Activated naive CD4-positive, alpha-beta T cell treated with anti-CD3 and anti-CD28 coated beads, Interleukin-2, amount 50 U/mL, for 24 hours (primary cell): ENCODE measurements at regions not wholly inside any gene's neighbourhood (a gene's known extent, or its start where the extent isn't known, plus 50 kb on each side); places are given as distances from the start of the nearest gene placed in this dataset.
"Not testable (repeated sequence)": the region's sequence is repeated elsewhere in the genome, so short reads cannot be mapped to it uniquely, and the experiment has no call there.

Experiments used
- H3K27ac Mint-ChIP-seq: one replicate; pipeline ENCODE4 v1.8.0; 2021; ENCODE audit warnings: mild to moderate bottlenecking, mixed read lengths
- H3K27me3 Mint-ChIP-seq: one replicate; pipeline ENCODE4 v1.8.0; 2021; ENCODE audit warnings: mixed read lengths
- H3K36me3 Mint-ChIP-seq: one replicate; pipeline ENCODE4 v1.8.0; 2021; ENCODE audit warnings: mixed read lengths
- H3K4me1 Mint-ChIP-seq: one replicate; pipeline ENCODE4 v1.8.0; 2021; ENCODE audit warnings: mixed read lengths
- H3K4me3 Mint-ChIP-seq: one replicate; pipeline ENCODE4 v1.8.0; 2021; ENCODE audit warnings: mild to moderate bottlenecking, mixed read lengths
- H3K9me3 Mint-ChIP-seq: one replicate; pipeline ENCODE4 v1.8.0; 2021; ENCODE audit warnings: mixed read lengths

DNA sequence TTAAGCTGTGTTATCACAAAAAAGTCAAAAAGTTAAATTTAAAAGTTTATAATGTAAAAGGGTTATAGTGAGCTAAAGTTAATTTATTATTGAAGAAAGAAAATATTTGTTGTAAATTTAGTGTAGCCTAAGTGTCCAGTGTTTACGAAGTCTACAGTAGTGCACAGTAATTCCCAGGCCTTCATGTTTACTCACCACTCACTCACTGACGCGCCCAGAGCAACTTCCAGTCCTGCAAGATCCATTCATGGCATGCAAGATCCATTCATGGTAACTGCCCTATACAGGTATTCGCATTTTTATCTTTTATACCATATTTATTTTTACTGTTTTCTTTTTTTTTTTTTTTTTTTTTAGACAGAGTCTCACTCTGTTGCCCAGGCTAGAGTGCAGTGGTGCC, 69.5 kb downstream of the TPRA1 start:
- Mint-ChIP-seq H3K4me3 (no peak overlapping the region), H3K36me3 (no peaks in the 10 kb centered on the region), H3K27ac (no peak overlapping the region), H3K4me1 (no peaks in the 10 kb centered on the region), H3K9me3 (no peaks in the 10 kb centered on the region), H3K27me3 (peaks cover 9% of the 10 kb centered on the region)

DNA sequence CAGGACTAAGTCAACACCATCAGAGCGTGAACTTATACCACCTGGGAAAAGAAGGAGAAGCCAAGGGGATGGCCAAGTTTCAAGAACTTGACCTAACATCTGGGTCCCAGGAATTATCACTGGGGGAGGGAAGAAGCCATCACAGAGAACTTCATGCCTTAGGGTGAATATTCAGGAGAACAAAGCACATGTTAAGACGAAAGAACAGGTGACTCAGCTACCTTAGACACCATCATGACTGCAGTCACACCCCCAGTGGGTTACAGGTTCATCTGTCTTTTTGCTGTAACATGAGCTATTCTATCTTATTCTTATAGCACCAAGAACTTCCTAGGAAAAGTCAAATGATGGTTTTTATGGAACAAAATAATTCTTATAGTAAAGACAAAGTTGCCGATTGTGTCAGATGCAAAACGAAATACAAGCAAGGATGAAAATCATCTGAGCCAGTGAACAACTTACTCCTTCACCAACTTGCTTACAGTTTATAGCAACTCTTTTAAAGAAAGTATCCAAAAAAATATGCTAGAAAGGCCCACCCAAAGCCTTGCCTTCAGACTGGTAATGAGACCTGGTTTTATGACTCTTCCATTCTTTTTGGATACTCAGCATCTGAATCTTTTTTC, 72.0 kb downstream of the TPRA1 start:
- H3K4me1 Mint-ChIP-seq, result no peaks in the 10 kb centered on the region
- H3K27ac Mint-ChIP-seq, result no peak overlapping the region
- H3K36me3 Mint-ChIP-seq, result no peaks in the 10 kb centered on the region
- H3K4me3 Mint-ChIP-seq, result no peak overlapping the region
- no peaks in the 10 kb centered on the region for H3K9me3 Mint-ChIP-seq
- peaks cover 6% of the 10 kb centered on the region for H3K27me3 Mint-ChIP-seq

DNA sequence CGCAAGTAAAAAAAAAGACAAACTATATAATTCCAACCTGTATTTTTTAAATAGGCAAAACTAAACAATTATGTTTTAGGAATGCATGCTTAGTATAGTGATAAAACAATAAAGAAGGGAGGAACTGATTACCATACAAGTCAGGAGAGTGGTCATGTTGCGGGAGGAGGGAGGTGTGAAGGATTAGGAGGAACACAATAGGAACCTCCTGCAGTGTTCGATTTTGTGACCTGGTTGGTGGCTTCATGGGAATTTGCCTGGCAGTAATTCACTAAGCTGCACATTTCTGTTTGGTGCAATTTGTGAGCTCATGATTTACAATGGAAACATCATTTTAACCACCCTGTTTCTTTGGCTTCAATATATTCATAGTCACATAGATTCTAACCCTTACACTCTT, 78.3 kb downstream of the TPRA1 start:
- Mint-ChIP-seq H3K36me3 (no peaks in the 10 kb centered on the region), H3K9me3 (no peaks in the 10 kb centered on the region), H3K4me1 (no peaks in the 10 kb centered on the region), H3K27me3 (peaks cover 9% of the 10 kb centered on the region), H3K27ac (no peak overlapping the region), H3K4me3 (no peak overlapping the region)

DNA sequence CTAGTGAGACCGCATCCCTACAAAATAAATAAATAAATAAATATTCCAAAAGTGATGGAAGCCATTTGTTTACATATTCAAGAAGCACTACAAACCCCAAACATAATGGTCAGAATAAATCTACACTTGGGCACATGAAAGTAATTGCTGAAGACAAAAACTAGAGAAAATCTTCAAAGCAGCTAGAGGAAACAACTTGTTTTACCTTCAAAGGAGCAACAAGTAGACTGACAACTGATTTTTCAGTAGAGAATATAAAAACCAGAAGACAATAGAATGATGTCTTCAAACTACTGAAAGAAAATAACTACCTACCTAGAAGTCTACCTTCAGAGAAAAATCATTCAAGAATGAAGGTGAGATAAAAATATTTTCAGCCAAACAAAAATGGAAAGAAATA, 89.4 kb downstream of the TPRA1 start:
- Mint-ChIP-seq H3K27me3 (peaks cover 21% of the 10 kb centered on the region), H3K4me1 (no peaks in the 10 kb centered on the region), H3K27ac (no peak overlapping the region), H3K9me3 (peaks cover 23% of the 10 kb centered on the region), H3K4me3 (no peak overlapping the region), H3K36me3 (peaks cover 6% of the 10 kb centered on the region)

DNA sequence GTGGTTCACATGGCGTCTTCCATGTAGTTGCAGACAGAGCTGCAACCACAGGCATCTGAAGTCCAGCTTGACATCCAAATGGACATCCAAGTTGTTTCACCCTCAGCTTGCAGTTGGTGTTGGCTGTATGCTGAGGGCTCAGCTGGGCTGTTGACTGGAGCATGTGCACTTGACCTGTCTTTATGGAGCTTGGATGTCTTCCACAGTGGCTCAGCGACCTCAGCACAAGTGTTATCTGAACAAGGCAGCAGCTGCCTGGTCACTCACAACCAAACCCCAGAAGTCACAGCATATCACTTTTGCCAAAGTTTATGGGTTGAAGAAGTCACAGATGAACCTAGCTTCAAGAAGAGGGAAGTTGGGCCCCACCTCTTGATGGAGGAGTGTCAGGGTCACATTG, 92.9 kb downstream of the TPRA1 start:
- Mint-ChIP-seq H3K36me3 (peaks cover 2% of the 10 kb centered on the region), H3K27ac (no peak overlapping the region), H3K9me3 (peaks cover 12% of the 10 kb centered on the region), H3K4me1 (no peaks in the 10 kb centered on the region), H3K4me3 (no peak overlapping the region), H3K27me3 (peaks cover 12% of the 10 kb centered on the region)

DNA sequence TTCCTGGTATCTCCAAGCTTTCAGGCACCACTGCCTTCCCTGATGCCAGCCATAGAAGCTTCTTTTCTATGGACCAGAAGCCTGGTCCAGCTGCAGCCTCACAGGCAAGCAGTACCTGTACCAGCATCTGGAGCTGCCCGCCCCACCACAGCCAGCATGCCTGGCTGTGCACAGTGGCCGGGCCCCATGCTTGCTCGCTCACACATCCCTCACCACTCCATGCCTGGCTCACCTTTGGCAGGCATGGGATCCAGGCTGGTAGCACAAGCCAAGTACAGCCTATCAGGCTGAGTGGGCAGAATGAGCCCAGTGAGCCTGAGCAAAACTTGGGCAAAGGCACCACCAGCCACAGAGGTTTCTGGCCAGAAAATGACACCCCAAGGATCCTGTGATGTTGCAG, 93.4 kb downstream of the TPRA1 start:
- H3K36me3 Mint-ChIP-seq, result no peaks in the 10 kb centered on the region
- peaks cover 10% of the 10 kb centered on the region for H3K27me3 Mint-ChIP-seq
- no peak overlapping the region for H3K4me3 Mint-ChIP-seq
- no peaks in the 10 kb centered on the region for H3K4me1 Mint-ChIP-seq
- H3K9me3 Mint-ChIP-seq, result peaks cover 8% of the 10 kb centered on the region
- no peak overlapping the region for H3K27ac Mint-ChIP-seq

DNA sequence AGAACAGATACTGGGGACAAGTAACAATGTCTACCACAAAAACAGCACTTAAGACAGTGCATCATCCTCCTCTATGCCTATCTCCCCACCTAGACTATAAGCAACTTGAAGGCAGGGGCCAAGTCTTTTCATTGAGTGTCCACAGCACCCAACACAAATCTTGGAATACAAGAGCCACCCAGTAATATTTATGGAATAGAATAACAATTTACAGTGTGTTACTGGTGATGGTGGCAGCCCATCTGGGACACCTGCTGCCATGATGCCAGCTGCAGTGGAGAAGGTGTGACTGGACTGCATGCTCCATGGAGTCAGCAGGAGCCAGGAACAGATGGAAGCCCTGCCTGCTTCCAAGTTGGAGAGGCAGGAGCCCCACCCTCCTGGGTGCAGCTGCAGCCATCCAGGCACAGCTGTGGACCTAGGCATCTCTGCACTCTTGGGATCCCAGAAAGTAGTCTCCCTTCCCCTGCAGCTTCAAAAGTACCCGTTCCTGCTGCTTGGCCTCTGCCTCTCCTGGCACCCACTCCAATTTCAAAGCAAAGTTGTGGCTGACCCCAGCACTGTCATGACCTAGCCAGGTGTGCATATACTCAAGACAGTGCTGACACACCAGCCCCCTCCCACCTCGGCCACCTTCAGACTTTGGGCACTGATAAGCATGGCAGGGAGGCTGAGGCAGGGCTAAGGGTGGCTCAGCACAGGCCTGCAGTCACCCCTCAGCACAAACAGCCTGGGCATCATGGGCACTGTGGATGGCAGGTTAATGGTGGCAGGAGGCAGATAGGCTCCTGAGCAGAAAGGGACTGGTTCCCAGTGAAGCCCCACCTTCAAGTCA, 94.5 kb downstream of the TPRA1 start:
- Mint-ChIP-seq H3K4me3 (no peak overlapping the region), H3K36me3 (no peaks in the 10 kb centered on the region), H3K27ac (no peak overlapping the region), H3K27me3 (peaks cover 9% of the 10 kb centered on the region), H3K9me3 (peaks cover 7% of the 10 kb centered on the region), H3K4me1 (no peaks in the 10 kb centered on the region)

DNA sequence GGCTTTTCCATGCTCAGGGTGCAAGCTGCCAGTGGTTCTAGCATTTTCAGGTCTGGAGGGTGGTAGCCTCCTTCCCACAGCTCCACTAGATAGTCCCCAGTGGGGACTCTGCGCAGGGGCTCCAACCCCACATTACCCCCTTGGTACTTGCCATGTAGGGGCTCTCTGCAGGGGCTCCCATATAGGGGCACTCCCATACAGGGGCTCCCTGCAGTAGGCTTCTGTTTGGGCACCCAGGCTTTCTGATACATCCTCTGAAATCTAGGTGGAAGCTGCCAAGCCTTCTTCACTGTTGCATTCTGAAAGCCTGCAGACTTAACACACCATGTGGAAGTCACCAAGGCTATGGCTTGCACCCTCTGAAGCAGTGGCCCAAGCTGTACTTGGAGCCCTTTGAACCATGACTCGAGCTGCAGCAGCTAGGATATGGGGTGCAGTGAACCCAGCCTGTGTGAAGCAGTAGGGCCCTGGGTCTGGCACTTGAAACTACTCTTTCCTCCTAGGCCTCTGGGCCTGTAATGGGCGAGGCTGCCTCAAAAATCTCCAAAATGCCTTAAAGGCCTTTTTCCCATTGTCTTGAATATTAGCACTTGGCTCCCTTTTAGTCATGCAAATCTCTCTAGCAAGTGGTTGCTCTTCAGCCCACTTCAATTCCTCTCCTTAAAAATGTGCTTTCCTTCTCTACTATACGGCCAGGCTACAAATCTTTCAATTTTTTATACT, 96.4 kb downstream of the TPRA1 start:
- H3K4me3 Mint-ChIP-seq, result no peak overlapping the region

DNA sequence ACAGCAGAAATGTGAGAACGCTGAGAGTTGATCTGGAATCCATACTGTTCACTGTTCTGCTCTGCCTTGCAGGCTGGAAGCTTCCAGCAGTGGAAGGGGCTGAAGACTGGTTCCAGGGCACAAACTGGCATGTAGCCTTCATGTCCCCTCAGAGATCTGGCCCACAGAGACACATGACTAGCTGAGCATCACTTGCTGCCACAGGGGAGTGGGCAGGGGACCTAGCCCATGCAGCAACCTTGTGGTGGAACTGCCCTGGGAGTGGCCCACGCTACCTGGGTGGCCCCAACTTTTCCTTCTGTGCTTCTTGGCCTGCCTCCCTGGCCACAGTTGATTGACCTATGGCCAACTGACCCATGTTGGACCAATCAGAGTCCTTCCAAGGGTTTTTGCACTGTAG, 98.1 kb downstream of the TPRA1 start:
- Mint-ChIP-seq H3K4me1 (no peaks in the 10 kb centered on the region), H3K27ac (no peak overlapping the region), H3K36me3 (no peaks in the 10 kb centered on the region), H3K9me3 (no peaks in the 10 kb centered on the region), H3K4me3 (no peak overlapping the region), H3K27me3 (peaks cover 7% of the 10 kb centered on the region)

More for the DNA sequence above, 96.4 kb downstream of the TPRA1 start:
- peaks cover 7% of the 10 kb centered on the region for H3K27me3 Mint-ChIP-seq
- H3K27ac Mint-ChIP-seq, result no peak overlapping the region
- H3K36me3 Mint-ChIP-seq, result no peaks in the 10 kb centered on the region
- H3K9me3 Mint-ChIP-seq, result no peaks in the 10 kb centered on the region
- no peaks in the 10 kb centered on the region for H3K4me1 Mint-ChIP-seq

DNA sequence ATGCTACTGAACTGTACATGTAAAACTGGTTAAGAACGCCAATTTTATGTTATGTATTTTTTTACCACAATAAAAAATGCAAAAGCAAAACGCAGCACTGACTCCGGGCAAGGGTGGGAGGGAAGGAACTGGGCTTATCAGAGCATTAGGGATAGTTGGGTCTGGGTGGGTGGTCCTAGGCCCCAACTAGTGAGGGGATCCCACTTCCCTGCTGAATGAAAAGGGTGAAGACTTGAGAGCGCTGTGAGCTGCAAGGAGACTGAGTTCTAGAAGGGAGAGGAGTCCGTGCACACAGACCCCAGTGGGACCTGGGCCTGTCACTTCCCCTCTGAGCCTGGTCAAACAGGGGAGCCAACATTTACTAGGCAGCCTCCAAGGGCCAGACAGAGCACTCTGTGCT, 98.6 kb downstream of the TPRA1 start:
- Mint-ChIP-seq H3K4me3 (no peak overlapping the region), H3K27me3 (peaks cover 10% of the 10 kb centered on the region), H3K4me1 (no peaks in the 10 kb centered on the region), H3K36me3 (no peaks in the 10 kb centered on the region), H3K9me3 (no peaks in the 10 kb centered on the region), H3K27ac (no peak overlapping the region)

DNA sequence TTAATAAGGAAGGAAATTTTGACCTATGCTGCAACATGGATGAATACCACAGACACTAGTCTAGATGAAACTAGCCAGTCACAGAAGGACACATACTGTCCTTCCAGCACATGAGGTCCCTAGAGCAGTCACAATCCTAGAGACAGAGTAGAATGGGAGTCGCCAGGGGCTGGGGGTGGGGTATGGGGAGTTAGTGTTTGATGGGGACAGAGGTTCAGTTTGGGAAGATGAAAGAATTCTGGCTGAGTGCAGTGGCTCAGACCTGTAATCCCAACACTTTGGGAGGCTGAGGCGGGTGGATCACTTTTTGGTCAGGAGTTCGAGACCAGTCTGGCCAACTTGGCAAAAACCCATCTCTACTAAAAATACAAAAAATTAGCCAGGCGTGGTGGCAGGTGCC, 99.2 kb downstream of the TPRA1 start:
- H3K27me3 Mint-ChIP-seq, result peaks cover 9% of the 10 kb centered on the region
- H3K4me3 Mint-ChIP-seq, result no peak overlapping the region
- no peaks in the 10 kb centered on the region for H3K36me3 Mint-ChIP-seq
- no peaks in the 10 kb centered on the region for H3K4me1 Mint-ChIP-seq
- no peak overlapping the region for H3K27ac Mint-ChIP-seq
- no peaks in the 10 kb centered on the region for H3K9me3 Mint-ChIP-seq

DNA sequence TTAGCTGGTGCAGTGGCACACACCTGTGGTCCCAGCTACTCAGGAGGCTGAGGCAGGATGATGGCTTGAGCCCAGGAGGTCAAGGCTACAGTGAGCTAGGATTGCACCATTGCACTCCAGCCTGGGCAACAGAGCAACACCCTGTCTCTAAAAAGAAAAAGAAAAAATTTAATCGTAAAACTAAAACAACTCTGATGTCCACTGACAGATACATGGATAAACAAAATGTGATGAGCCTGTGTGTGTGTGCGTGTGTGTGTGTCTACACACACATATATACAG, 99.6 kb downstream of the TPRA1 start:
- not testable (repeated sequence) for H3K27ac Mint-ChIP-seq, H3K9me3 Mint-ChIP-seq, H3K4me3 Mint-ChIP-seq, H3K4me1 Mint-ChIP-seq, H3K27me3 Mint-ChIP-seq, H3K36me3 Mint-ChIP-seq

DNA sequence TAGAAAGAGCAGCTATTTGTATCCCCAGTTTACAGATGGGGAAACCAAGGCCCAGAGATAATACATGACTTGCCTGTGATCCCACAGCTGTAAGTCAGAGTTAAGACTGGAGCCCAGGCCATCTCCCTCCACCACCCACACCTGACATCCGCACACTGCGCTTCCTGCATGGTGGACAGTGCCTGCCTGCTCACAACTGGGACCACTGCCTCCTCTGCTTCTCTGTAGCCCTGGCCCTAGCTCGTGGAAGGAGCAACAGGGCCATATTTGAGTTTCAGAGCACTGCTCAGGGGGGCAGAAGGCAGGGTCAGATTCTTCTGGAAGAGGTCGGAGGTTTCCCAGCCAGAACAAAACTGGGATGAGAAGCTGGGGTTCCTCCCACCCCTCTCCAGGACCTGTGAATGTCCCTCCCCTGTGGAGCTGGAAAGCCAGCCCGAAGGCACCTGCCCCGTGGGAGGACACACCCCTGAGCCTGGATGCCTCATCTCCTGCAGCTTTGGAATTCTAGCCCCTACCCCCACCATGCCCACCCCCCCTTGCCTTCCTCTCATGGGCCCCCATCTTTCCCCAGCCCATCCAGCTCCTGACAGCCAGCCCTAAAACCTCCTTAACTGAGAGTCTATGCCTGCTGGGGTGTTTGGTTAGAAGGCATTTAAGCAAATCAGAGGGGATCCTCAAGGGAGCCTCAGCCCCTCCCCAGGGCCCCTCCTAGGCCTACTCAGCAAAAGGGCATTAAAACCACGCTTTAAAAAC, 100.1 kb downstream of the TPRA1 start:
- H3K36me3 Mint-ChIP-seq, result no peaks in the 10 kb centered on the region
- no peak overlapping the region for H3K27ac Mint-ChIP-seq
- no peak overlapping the region for H3K4me3 Mint-ChIP-seq
- H3K9me3 Mint-ChIP-seq, result no peaks in the 10 kb centered on the region
- H3K4me1 Mint-ChIP-seq, result no peaks in the 10 kb centered on the region
- H3K27me3 Mint-ChIP-seq, result peaks cover 11% of the 10 kb centered on the region

DNA sequence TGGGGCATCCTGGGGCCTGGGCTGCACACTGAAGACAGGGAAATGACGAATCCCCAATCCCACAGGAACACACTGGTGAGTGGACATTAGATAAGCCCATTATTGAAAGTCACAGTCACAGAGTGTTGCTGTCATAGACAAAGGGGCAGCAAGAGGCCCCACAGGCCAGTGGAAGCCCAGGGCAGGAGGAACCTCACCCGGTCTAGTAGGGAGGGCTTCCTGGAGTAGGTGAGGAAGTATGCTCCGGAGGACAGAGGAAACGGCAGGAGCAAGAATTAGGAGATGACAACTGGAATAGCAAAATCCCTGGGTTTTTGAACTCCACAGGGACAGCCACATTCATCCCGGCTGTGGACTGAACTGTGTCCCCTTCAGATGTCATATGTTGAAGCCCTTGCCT, 101.2 kb downstream of the TPRA1 start:
- Mint-ChIP-seq H3K4me3 (no peak overlapping the region), H3K4me1 (no peaks in the 10 kb centered on the region), H3K36me3 (no peaks in the 10 kb centered on the region), H3K27me3 (peaks cover 13% of the 10 kb centered on the region), H3K9me3 (no peaks in the 10 kb centered on the region), H3K27ac (no peak overlapping the region)

DNA sequence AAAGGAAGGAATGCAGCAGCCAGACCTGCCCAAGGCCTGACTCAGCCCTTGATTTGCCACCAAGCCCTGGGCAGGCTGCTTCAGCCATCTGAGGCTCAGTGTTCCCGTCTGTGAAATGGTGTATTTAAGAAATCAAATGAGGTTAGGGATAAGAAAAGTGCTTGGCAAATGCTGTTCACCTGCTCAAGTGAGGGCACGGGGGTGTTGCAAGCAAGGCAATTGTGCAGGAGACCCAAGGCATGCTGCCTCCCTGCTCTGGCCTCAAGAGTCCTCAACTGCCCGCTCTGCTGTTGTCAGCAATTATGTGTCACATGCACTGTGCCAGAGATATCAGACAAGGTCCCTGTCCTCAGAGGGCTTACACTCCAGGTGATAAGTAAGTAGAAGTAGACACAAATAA, 101.8 kb downstream of the TPRA1 start:
- no peak overlapping the region for H3K27ac Mint-ChIP-seq
- H3K9me3 Mint-ChIP-seq, result no peaks in the 10 kb centered on the region
- H3K4me1 Mint-ChIP-seq, result no peaks in the 10 kb centered on the region
- H3K27me3 Mint-ChIP-seq, result peaks cover 13% of the 10 kb centered on the region
- no peak overlapping the region for H3K4me3 Mint-ChIP-seq
- no peaks in the 10 kb centered on the region for H3K36me3 Mint-ChIP-seq
